Right lobe of liver (tissue), 6 donors: ENCODE measurements at regions not wholly inside any gene's neighbourhood (a gene's known extent, or its start where the extent isn't known, plus 50 kb on each side); places are given as distances from the start of the nearest gene placed in this dataset.
A peak's percentile ranks its signal among the peaks of the same experiment; 100 is the strongest.

Source experiments
- ATAC-seq, 4 donors: fragments of 200-7000 bp; cut with Tn5 transposase; one replicate each; pipeline ENCODE4 v1.9.1; 2020; ENCODE audit warnings: mild to moderate bottlenecking in 4 of 4, moderate library complexity in 4 of 4
- DNase-seq, 3 donors: peaks; one replicate each; pipeline ENCODE4 v3.0.0-alpha.2; 2020
- H3K27ac ChIP-seq, 3 donors: fragments of 200-600 bp; one replicate each; pipeline ENCODE4 v1.8.0; 2022
- H3K27me3 ChIP-seq, 2 donors: fragments of 200-600 bp; one replicate each; pipeline ENCODE4 v1.8.0; 2022
- H3K36me3 ChIP-seq, 4 donors: fragments of 200-600 bp; sonication (generic) in 1 of 4; one replicate each; pipeline versions ENCODE4 v1.5.1 to v1.8.0; 2017 to 2022; ENCODE audit warnings: control low read depth in 1 of 4
- H3K4me1 ChIP-seq, 4 donors: fragments of 200-600 bp; sonication (generic) in 1 of 4; one replicate each; pipeline versions ENCODE4 v1.5.1 to v1.8.0; 2017 to 2022; ENCODE audit warnings: control low read depth in 1 of 4
- H3K4me3 ChIP-seq, 3 donors: fragments of 200-600 bp; one replicate each; pipeline ENCODE4 v1.8.0; 2022
- H3K9me3 ChIP-seq, 4 donors: fragments of 200-600 bp; sonication (generic) in 1 of 4; one replicate each; pipeline versions ENCODE4 v1.5.1 to v1.8.0; 2017 to 2022; ENCODE audit warnings: control low read depth in 1 of 4
- POLR2A ChIP-seq: fragments of 450-650 bp; IDR thresholded peaks from one replicate; pipeline ENCODE4 v1.6.1; 2017; ENCODE audit warnings: antibody characterized with exemption, mild to moderate bottlenecking
- WGBS: methylation state at CpG from one replicate; pipeline ENCODE4 v1.1.6; 2018; ENCODE audit warnings: low coverage, low lambda C conversion rate; ENCODE audit not compliant: insufficient coverage; ENCODE audit errors: missing lambda C conversion rate; 5-methylcytosine and 5-hydroxymethylcytosine counted together
- intact Hi-C, 2 donors: fragments of 100-400 bp; cut with DNase I; formaldehyde crosslinking; loops; one replicate each; pipeline versions ENCODE4 v1.11.2 to v1.14.1; 2022
- TF ChIP-seq, protein P1 (sequence below), 4 donors: fragments of 200-600 bp in 3 of 4; fragments of 450-650 bp in 1 of 4; IDR thresholded peaks; one replicate each; pipeline versions ENCODE4 v1.5.1 to v1.8.0; 2016 to 2022; ENCODE audit warnings: antibody characterized with exemption in 4 of 4, mild to moderate bottlenecking in 2 of 4
- donor health status: DM: no; HTN: yes; CAD: no.
- donor health status: DM: no; HTN: no; CAD: no.
- donor health status: DM: no; HTN: no; CAD: no.
- donor health status: DM: no; HTN: yes; CAD: no.
- donor health status: DM: no; HTN: yes; CAD: no.

GRCh38 chr10:3872712-3873329, 87.8 kb upstream of the KLF6 start:
- H3K9me3 ChIP-seq, result no peaks in the 10 kb centered on the region
- H3K4me1 ChIP-seq, result peaks cover 0 to 6% (median 2%) of the 10 kb centered on the region in 4 donors
- intact Hi-C loops, result no loop called here
- no peak overlapping the region for H3K4me3 ChIP-seq
- H3K36me3 ChIP-seq, result no peaks in the 10 kb centered on the region
- 76% methylated on average over 6 of the region's 12 CpGs for WGBS
- no peak overlapping the region for H3K27ac ChIP-seq
- no peak for TF ChIP-seq POLR2A
- TF ChIP-seq, protein P1, sequence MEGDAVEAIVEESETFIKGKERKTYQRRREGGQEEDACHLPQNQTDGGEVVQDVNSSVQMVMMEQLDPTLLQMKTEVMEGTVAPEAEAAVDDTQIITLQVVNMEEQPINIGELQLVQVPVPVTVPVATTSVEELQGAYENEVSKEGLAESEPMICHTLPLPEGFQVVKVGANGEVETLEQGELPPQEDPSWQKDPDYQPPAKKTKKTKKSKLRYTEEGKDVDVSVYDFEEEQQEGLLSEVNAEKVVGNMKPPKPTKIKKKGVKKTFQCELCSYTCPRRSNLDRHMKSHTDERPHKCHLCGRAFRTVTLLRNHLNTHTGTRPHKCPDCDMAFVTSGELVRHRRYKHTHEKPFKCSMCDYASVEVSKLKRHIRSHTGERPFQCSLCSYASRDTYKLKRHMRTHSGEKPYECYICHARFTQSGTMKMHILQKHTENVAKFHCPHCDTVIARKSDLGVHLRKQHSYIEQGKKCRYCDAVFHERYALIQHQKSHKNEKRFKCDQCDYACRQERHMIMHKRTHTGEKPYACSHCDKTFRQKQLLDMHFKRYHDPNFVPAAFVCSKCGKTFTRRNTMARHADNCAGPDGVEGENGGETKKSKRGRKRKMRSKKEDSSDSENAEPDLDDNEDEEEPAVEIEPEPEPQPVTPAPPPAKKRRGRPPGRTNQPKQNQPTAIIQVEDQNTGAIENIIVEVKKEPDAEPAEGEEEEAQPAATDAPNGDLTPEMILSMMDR (IDR thresholded peaks at IDR 0.05), result no peak
- DNase-seq (no peak), ATAC-seq (no peak)
- H3K27me3 ChIP-seq, result no peaks in the 10 kb centered on the region

DNA sequence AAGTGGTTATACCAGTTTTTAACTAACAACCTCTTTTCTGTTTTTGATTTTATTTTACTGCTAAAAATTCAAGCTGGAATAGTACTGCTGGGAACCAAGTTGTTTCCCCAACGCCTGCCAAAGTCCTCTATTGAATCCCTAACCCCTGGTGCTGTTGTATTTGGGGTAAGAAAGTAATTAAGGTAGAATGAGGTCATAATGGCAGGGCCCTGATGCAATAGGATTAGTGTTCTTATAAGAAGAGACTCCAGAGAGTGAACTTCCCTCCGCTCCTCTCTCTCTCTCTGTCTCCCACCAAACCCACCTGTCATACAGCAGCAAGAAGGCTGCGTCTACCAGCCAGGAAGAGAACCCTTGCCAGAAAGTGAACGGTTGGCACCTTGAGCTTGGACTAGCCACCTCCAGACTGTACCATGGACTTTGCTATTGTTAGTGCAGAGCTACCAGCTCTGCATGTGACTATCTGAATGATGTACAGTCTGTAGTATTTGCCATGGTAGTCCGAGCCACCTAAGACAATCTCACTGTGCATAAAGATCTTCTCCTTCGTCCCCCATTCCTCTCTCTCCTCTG, 86.5 kb upstream of the KLF6 start:
- ATAC-seq, result no peak
- 63% methylated on average over 6 of the region's 6 CpGs for WGBS
- Histone ChIP-seq H3K9me3 (no peaks in the 10 kb centered on the region), H3K4me1 (peaks cover 0 to 6% (median 2%) of the 10 kb centered on the region in 4 donors), H3K27me3 (no peaks in the 10 kb centered on the region), H3K27ac (no peak overlapping the region), H3K36me3 (no peaks in the 10 kb centered on the region), H3K4me3 (no peak overlapping the region)
- no peak for DNase-seq
- TF ChIP-seq, protein P1 (IDR thresholded peaks at IDR 0.05), result no peak
- no peak for TF ChIP-seq POLR2A
- intact Hi-C loops, result no loop called here

DNA sequence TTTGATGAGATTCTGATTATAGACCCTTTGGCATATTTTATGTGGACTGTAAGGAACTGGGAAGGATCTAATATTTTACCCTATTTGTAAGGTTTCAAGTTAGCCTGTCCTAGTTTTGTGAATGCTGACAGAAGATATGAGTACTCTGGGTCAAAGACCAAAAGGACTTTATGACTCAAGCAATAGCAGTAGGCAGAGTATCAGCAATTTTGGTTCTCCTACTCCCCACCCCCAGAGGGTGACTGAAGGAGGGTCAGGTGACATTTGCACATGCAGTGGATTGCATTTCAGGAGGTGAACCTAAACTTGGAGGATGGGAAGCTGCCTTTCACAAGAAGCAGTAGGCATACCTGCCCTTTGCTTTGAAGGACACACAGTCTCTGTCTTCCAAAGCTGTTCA, 84.0 kb upstream of the KLF6 start:
- no peak overlapping the region for H3K4me3 ChIP-seq
- no peaks in the 10 kb centered on the region for H3K9me3 ChIP-seq
- H3K27ac ChIP-seq, result no peak overlapping the region
- H3K27me3 ChIP-seq, result no peaks in the 10 kb centered on the region
- no peak for TF ChIP-seq POLR2A
- H3K36me3 ChIP-seq, result no peaks in the 10 kb centered on the region
- ATAC-seq, result peak; percentile 53 to 90 (median 68)
- intact Hi-C loops, result no loop called here
- DNase-seq, result no peak
- peaks cover 0 to 6% (median 2%) of the 10 kb centered on the region in 4 donors for H3K4me1 ChIP-seq

DNA sequence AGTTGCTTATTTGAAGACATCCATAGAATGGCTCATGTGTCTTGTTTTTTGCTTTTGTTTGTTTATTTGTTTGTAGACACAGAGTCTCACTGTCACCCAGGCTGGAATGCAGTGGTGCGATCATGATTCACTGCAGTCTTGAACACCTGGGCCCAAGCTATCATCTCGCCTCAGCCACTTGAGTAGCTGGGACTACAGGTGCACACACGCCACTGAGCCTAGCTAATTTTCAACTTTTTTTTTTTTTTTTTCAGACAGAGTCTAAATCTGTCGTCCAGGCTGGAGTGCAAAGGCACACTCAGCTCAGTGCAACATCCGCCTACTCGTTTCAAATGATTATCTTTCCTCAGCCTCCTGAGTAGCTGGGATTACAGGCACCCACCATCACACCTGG, 83.3 kb upstream of the KLF6 start:
- intact Hi-C loops, result no loop called here
- WGBS, result 82% methylated on average over 6 of the region's 6 CpGs
- Histone ChIP-seq H3K4me3 (no peak overlapping the region), H3K9me3 (no peaks in the 10 kb centered on the region), H3K27me3 (no peaks in the 10 kb centered on the region), H3K36me3 (no peaks in the 10 kb centered on the region), H3K4me1 (peaks cover 0 to 6% (median 2%) of the 10 kb centered on the region in 4 donors), H3K27ac (no peak overlapping the region)
- DNase-seq (no peak), ATAC-seq (no peak)
- TF ChIP-seq POLR2A, result no peak
- TF ChIP-seq, protein P1 (IDR thresholded peaks at IDR 0.05), result no peak

GRCh38 chr10:3867454-3868270, 82.7 kb upstream of the KLF6 start:
- H3K36me3 ChIP-seq, result no peaks in the 10 kb centered on the region
- TF ChIP-seq, protein P1 (IDR thresholded peaks at IDR 0.05), result no peak
- no peak for TF ChIP-seq POLR2A
- H3K27ac ChIP-seq, result no peak overlapping the region
- no peaks in the 10 kb centered on the region for H3K27me3 ChIP-seq
- intact Hi-C loops, result no loop called here
- ATAC-seq (peak in 1 of 4 donors; percentile 18), DNase-seq (no peak)
- whole genome bisulfite sequencing, result 73% methylated on average over 3 of the region's 3 CpGs
- H3K4me1 ChIP-seq, result peaks cover 0 to 6% (median 2%) of the 10 kb centered on the region in 4 donors
- H3K9me3 ChIP-seq, result no peaks in the 10 kb centered on the region
- no peak overlapping the region for H3K4me3 ChIP-seq
